Spleen (tissue), 11 donors: ENCODE measurements at regions not wholly inside any gene's neighbourhood (a gene's known extent, or its start where the extent isn't known, plus 50 kb on each side); places are given as distances from the start of the nearest gene placed in this dataset.

ENCODE experiments used
- DNase-seq: peaks from one replicate; pipeline ENCODE4 v3.0.0-alpha.2; 2020
- H3K27ac ChIP-seq, 8 donors: fragments of 200-600 bp; sonication (generic) in 7 of 8; 1 replicate in 4 of 8; 2 replicates in 4 of 8; pipeline versions ENCODE4 v1.5.0 to v1.8.0; 2016 to 2021; ENCODE audit warnings: inconsistent platforms in 4 of 8, mild to moderate bottlenecking in 4 of 8, moderate library complexity in 1 of 8
- H3K27me3 ChIP-seq, 7 donors: fragments of 200-600 bp; sonication (generic) in 6 of 7; replicated peaks in 1 of 7; 1 replicate in 4 of 7; 2 replicates in 3 of 7; pipeline versions ENCODE4 v1.5.0 to v1.8.0; 2016 to 2021; ENCODE audit warnings: inconsistent platforms in 3 of 7, mild to moderate bottlenecking in 1 of 7
- H3K36me3 ChIP-seq, 6 donors: fragments of 200-600 bp; sonication (generic) in 5 of 6; 1 replicate in 4 of 6; 2 replicates in 2 of 6; pipeline versions ENCODE4 v1.5.0 to v1.8.0; 2016 to 2021; ENCODE audit warnings: inconsistent platforms in 2 of 6
- H3K4me1 ChIP-seq, 6 donors: fragments of 200-600 bp; sonication (generic) in 5 of 6; 1 replicate in 3 of 6; 2 replicates in 3 of 6; pipeline versions ENCODE4 v1.5.0 to v1.8.0; 2016 to 2021; ENCODE audit warnings: inconsistent platforms in 3 of 6
- H3K4me3 ChIP-seq, 8 donors: fragments of 200-600 bp; sonication (generic) in 7 of 8; 1 replicate in 4 of 8; 2 replicates in 4 of 8; pipeline versions ENCODE4 v1.5.0 to v1.8.0; 2016 to 2021; ENCODE audit warnings: inconsistent platforms in 4 of 8, mild to moderate bottlenecking in 4 of 8, moderate library complexity in 2 of 8
- H3K9me3 ChIP-seq, 8 donors: fragments of 200-600 bp; sonication (generic) in 7 of 8; 1 replicate in 4 of 8; 2 replicates in 4 of 8; pipeline versions ENCODE4 v1.5.0 to v1.8.0; 2016 to 2021; ENCODE audit warnings: inconsistent platforms in 4 of 8
- CTCF ChIP-seq, 11 experiments: fragments of 200-600 bp in 7 of 11; fragments of 450-650 bp in 4 of 11; sonication (generic) in 4 of 11; IDR thresholded peaks in 8 of 11; conservative IDR thresholded peaks in 3 of 11; 1 replicate in 7 of 11; 2 replicates in 4 of 11; pipeline versions ENCODE4 v1.4.0 to v1.8.0; 2016 to 2021; ENCODE audit warnings: antibody characterized with exemption in 11 of 11, inconsistent platforms in 4 of 11, mild to moderate bottlenecking in 1 of 11
- POLR2A ChIP-seq, 3 donors: fragments of 450-650 bp; IDR thresholded peaks; one replicate each; pipeline ENCODE4 v1.5.1; 2017; ENCODE audit warnings: antibody characterized with exemption in 3 of 3, mild to moderate bottlenecking in 1 of 3
- POLR2AphosphoS5 ChIP-seq, 3 donors: sonication (generic); formaldehyde crosslinking; IDR thresholded peaks; one replicate each; pipeline ENCODE4 v1.5.1; 2017; ENCODE audit warnings: antibody characterized with exemption in 3 of 3
- WGBS, 5 donors: extraction: QIAGEN DNeasy Blood & Tissue Kit in 3 of 5; methylation state at CpG; one replicate each; pipeline versions ENCODE4 v1.1.5 to v1.1.7; 2013 to 2018; 5-methylcytosine and 5-hydroxymethylcytosine counted together
- intact Hi-C: fragments of 100-400 bp; cut with DNase I; formaldehyde crosslinking; loops from one replicate; pipeline ENCODE4 v1.15.0; 2023; ENCODE audit warnings: low total_unique reads
- donor health status: healthy with polysubstance abuse.
- donor health status: DM: no; HTN: no; CAD: no; lungs with moderate emphysema.
- donor health status: DM: no; HTN: no; CAD: no.
- donor health status: Bipolar disorder and iron deficiency.
- donor health status: healthy.
- donor health status: DM: no; HTN: no; CAD: no.
- donor health status: DM: yes; HTN: yes; CAD: no.

- no peaks in the 10 kb centered on the region for H3K4me1 ChIP-seq
- intact Hi-C loops, result no loop called here
Measured at GRCh38 chr12:105569886-105570285, 239.4 kb downstream of the C12orf75 start.

GRCh38 chr12:105570944-105571343, 240.5 kb downstream of the C12orf75 start:
- no peak overlapping the region for H3K27ac ChIP-seq
- WGBS, 5 donors, result 68 to 96% (median 92%) methylated on average over 3 to 4 of the region's 4 CpGs
- peaks cover 0 to 28% (median 0%) of the 10 kb centered on the region in 7 donors for H3K27me3 ChIP-seq
- no peak for DNase-seq
- no peaks in the 10 kb centered on the region for H3K4me1 ChIP-seq
- H3K4me3 ChIP-seq, result no peak overlapping the region
- intact Hi-C loops, result no loop called here
- TF ChIP-seq CTCF (IDR thresholded peaks at IDR 0.05 in 8 of 11, conservative IDR thresholded peaks at IDR 0.05 in 3 of 11) (no peak), POLR2AphosphoS5 (IDR thresholded peaks at IDR 0.05) (no peak), POLR2A (IDR thresholded peaks at IDR 0.05) (no peak)
- no peaks in the 10 kb centered on the region for H3K36me3 ChIP-seq
- no peaks in the 10 kb centered on the region for H3K9me3 ChIP-seq

More at GRCh38 chr12:105569886-105570285, 239.4 kb downstream of the C12orf75 start:
- Histone ChIP-seq H3K27ac (no peak overlapping the region), H3K9me3 (no peaks in the 10 kb centered on the region), H3K4me3 (no peak overlapping the region), H3K27me3 (peaks cover 0 to 28% (median 0%) of the 10 kb centered on the region in 7 donors), H3K36me3 (no peaks in the 10 kb centered on the region)
- WGBS, 5 donors, result 57 to 80% (median 77%) methylated on average over 3 of the region's 3 CpGs
- DNase-seq, result no peak
- TF ChIP-seq CTCF (IDR thresholded peaks at IDR 0.05 in 8 of 11, conservative IDR thresholded peaks at IDR 0.05 in 3 of 11) (no peak), POLR2AphosphoS5 (IDR thresholded peaks at IDR 0.05) (no peak), POLR2A (IDR thresholded peaks at IDR 0.05) (no peak)

GRCh38 chr12:105573574-105573973, 243.1 kb downstream of the C12orf75 start:
- Histone ChIP-seq H3K27me3 (peaks cover 0 to 31% (median 0%) of the 10 kb centered on the region in 7 donors), H3K9me3 (no peaks in the 10 kb centered on the region), H3K4me1 (no peaks in the 10 kb centered on the region), H3K4me3 (no peak overlapping the region), H3K27ac (no peak overlapping the region), H3K36me3 (no peaks in the 10 kb centered on the region)
- WGBS, 5 donors, result 79 to 91% (median 84%) methylated on average over 3 of the region's 3 CpGs
- intact Hi-C loops, result no loop called here
- DNase-seq, result no peak
- TF ChIP-seq CTCF (IDR thresholded peaks at IDR 0.05 in 8 of 11, conservative IDR thresholded peaks at IDR 0.05 in 3 of 11), result no peak
- TF ChIP-seq POLR2A (IDR thresholded peaks at IDR 0.05), result no peak
- no peak for TF ChIP-seq POLR2AphosphoS5 (IDR thresholded peaks at IDR 0.05)

- Histone ChIP-seq H3K27me3 (peaks cover 0 to 31% (median 0%) of the 10 kb centered on the region in 7 donors), H3K9me3 (no peaks in the 10 kb centered on the region), H3K36me3 (no peaks in the 10 kb centered on the region), H3K27ac (no peak overlapping the region), H3K4me1 (no peaks in the 10 kb centered on the region), H3K4me3 (no peak overlapping the region)
- no peak for DNase-seq
- intact Hi-C loops, result no loop called here
- WGBS, 5 donors, result 80 to 90% (median 89%) methylated on average over 5 of the region's 5 CpGs
- TF ChIP-seq CTCF (IDR thresholded peaks at IDR 0.05 in 8 of 11, conservative IDR thresholded peaks at IDR 0.05 in 3 of 11), result no peak
- TF ChIP-seq POLR2A (IDR thresholded peaks at IDR 0.05), result no peak
- TF ChIP-seq POLR2AphosphoS5 (IDR thresholded peaks at IDR 0.05), result no peak
Measured at GRCh38 chr12:105574056-105574715, 243.7 kb downstream of the C12orf75 start.
